GM15510 (cell line): ENCODE measurements at regions not wholly inside any gene's neighbourhood (a gene's known extent, or its start where the extent isn't known, plus 50 kb on each side); places are given as distances from the start of the nearest gene placed in this dataset.

ENCODE experiments used
- POLR2A ChIP-seq: IDR thresholded peaks from 3 replicates; pipeline ENCODE4 v1.6.1; 2011; ENCODE audit warnings: borderline replicate concordance; ENCODE audit not compliant: insufficient read length; ENCODE audit errors: extremely low read depth

GRCh38 chr13:50459658-50460057 is 383.8 kb downstream of the DLEU7 start:
- TF ChIP-seq POLR2A, result no peak

GRCh38 chr13:50460358-50460757 is 383.1 kb downstream of the DLEU7 start:
- TF ChIP-seq POLR2A, result no peak

GRCh38 chr13:50461189-50461588 is 382.3 kb downstream of the DLEU7 start:
- no peak for TF ChIP-seq POLR2A

GRCh38 chr13:50463719-50464118 is 379.8 kb downstream of the DLEU7 start:
- no peak for TF ChIP-seq POLR2A

GRCh38 chr13:50464349-50465251 is 378.9 kb downstream of the DLEU7 start:
- TF ChIP-seq POLR2A, result no peak

- TF ChIP-seq POLR2A, result no peak
These were observed 377.0 kb downstream of the DLEU7 start for GRCh38 chr13:50466456-50466855.

GRCh38 chr13:50467156-50468110 is 376.1 kb downstream of the DLEU7 start:
- TF ChIP-seq POLR2A, result no peak

GRCh38 chr13:50468849-50469669 is 374.4 kb downstream of the DLEU7 start:
- TF ChIP-seq POLR2A, result no peak

- TF ChIP-seq POLR2A, result no peak
These were observed 369.3 kb downstream of the DLEU7 start for GRCh38 chr13:50474088-50474662.

GRCh38 chr13:50476577-50477285 is 366.8 kb downstream of the DLEU7 start:
- no peak for TF ChIP-seq POLR2A

GRCh38 chr13:50481936-50482335 is 361.6 kb downstream of the DLEU7 start:
- TF ChIP-seq POLR2A, result no peak

GRCh38 chr13:50483416-50483815 is 360.1 kb downstream of the DLEU7 start:
- TF ChIP-seq POLR2A, result no peak

GRCh38 chr13:50484472-50485113 is 358.9 kb downstream of the DLEU7 start:
- no peak for TF ChIP-seq POLR2A
